ENCODE measurements at regions not wholly inside any gene's neighbourhood (a gene's known extent, or its start where the extent isn't known, plus 50 kb on each side); places are given as distances from the start of the nearest gene placed in this dataset.

DNA sequence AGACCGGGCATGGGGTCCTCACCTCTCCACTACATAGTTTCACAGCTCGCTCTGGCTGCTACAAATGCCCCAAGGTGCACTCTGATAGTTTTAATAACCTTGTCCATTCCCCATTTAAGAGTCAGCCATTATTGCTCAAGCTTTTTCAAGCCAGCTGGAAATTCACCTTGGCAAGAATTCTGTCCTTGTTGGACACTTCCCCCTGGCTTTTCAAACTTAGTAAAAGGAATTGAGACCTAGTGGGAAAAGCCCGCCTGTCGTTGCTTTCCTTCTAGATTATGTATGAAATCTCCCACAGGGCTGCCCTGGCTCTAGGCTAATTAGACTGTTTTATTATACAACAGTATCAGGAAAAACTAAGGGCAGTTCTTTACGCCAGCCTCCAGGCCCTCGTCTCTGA, 293.7 kb upstream of the GADL1 start:
- DNase-seq (ENCODE audit: low read depth) = no peak
- no peak overlapping the region for H3K4me3 ChIP-seq (ENCODE audit: control insufficient read depth, low read depth, low read length)
- TF ChIP-seq, protein P1, sequence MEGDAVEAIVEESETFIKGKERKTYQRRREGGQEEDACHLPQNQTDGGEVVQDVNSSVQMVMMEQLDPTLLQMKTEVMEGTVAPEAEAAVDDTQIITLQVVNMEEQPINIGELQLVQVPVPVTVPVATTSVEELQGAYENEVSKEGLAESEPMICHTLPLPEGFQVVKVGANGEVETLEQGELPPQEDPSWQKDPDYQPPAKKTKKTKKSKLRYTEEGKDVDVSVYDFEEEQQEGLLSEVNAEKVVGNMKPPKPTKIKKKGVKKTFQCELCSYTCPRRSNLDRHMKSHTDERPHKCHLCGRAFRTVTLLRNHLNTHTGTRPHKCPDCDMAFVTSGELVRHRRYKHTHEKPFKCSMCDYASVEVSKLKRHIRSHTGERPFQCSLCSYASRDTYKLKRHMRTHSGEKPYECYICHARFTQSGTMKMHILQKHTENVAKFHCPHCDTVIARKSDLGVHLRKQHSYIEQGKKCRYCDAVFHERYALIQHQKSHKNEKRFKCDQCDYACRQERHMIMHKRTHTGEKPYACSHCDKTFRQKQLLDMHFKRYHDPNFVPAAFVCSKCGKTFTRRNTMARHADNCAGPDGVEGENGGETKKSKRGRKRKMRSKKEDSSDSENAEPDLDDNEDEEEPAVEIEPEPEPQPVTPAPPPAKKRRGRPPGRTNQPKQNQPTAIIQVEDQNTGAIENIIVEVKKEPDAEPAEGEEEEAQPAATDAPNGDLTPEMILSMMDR (IDR thresholded peaks at IDR 0.05; ENCODE audit: control insufficient read depth, insufficient read depth, low read depth, low read length, missing control alignments) = no peak

DNA sequence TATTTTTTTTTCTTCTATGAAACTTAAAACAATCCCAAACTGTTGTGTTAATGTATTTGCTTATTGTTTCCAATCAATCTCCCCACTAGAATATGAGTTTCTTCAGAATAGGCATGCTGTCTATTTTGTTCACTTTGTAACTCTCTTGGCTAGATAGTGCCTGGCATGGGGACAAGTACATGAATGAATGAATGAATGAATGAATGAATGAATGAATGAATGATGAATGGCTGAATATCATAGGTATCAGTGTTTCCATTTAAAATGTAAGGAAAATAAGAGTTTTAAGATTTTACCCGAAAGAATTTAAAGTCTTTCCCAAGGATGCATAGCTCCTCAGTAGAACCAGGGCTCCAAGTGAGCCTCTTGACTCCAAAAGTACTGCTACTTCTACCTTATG, 294.9 kb upstream of the GADL1 start:
- no peak for DNase-seq (ENCODE audit: low read depth)
- H3K4me3 ChIP-seq (ENCODE audit: control insufficient read depth, low read depth, low read length) = no peak overlapping the region
- TF ChIP-seq, protein P1 (IDR thresholded peaks at IDR 0.05; ENCODE audit: control insufficient read depth, insufficient read depth, low read depth, low read length, missing control alignments) = no peak

DNA sequence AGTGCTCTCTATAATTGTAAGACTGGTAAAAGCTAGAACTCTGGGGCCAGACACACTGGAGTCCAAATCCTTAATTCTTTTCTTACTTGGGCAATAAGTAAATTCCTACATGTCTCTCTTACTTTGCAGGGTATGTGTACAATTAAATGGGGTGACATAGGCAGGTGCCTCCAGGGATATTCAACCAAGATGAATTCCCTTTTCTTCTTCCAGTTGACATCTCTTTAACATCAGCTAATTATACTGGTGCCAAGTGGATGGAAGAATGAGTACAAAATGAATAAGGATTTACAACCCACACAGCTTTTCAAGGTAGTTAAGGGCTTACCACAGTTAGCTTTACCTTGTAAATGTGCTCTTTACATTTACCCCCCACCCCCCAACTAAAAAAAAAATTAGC, 295.5 kb upstream of the GADL1 start:
- H3K4me3 ChIP-seq (ENCODE audit: control insufficient read depth, low read depth, low read length) = no peak overlapping the region
- no peak for DNase-seq (ENCODE audit: low read depth)
- TF ChIP-seq, protein P1 (IDR thresholded peaks at IDR 0.05; ENCODE audit: control insufficient read depth, insufficient read depth, low read depth, low read length, missing control alignments) = no peak

DNA sequence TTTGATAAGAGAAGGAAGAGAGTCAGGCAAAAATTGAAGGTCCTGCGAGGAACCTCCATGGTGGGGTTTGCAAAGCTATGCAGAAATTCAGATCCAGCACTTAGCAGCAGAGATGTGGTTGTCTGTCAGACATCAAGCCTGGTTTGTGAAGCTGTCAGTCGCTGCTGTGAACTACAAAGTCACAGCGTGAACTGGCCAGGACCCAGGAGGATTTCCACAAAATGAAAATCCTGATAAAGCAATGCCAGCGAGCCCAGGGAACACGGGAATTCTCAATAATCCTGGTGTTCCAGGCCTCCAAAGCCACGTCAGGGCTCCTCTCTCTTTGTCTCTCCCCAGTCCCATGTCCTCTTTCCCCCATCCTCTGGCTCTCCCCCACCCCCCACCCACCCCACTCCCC, 296.9 kb upstream of the GADL1 start:
- no peak for DNase-seq (ENCODE audit: low read depth)
- no peak overlapping the region for H3K4me3 ChIP-seq (ENCODE audit: control insufficient read depth, low read depth, low read length)
- TF ChIP-seq, protein P1 (IDR thresholded peaks at IDR 0.05; ENCODE audit: control insufficient read depth, insufficient read depth, low read depth, low read length, missing control alignments) = no peak

DNA sequence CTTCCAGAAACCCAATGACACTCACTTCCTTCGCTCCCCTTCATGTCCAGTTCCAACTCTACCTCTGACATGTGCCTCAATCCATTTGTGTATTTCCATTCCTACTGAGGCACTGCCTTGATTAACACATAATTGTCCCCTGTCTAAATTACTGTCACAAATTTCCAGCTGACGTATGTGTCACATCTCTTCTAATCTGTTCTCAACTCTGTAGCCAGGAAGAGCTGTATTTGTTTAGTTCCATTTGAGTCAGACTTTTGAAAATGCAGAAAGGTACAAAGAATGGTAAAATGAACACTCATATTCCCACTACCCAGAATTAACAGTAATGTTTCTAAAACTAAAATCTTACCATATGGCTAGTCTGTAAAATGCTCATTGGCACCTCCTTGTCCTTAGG, 299.0 kb upstream of the GADL1 start:
- TF ChIP-seq, protein P1 (IDR thresholded peaks at IDR 0.05; ENCODE audit: control insufficient read depth, insufficient read depth, low read depth, low read length, missing control alignments) = no peak
- no peak for DNase-seq (ENCODE audit: low read depth)
- H3K4me3 ChIP-seq (ENCODE audit: control insufficient read depth, low read depth, low read length) = no peak overlapping the region

DNA sequence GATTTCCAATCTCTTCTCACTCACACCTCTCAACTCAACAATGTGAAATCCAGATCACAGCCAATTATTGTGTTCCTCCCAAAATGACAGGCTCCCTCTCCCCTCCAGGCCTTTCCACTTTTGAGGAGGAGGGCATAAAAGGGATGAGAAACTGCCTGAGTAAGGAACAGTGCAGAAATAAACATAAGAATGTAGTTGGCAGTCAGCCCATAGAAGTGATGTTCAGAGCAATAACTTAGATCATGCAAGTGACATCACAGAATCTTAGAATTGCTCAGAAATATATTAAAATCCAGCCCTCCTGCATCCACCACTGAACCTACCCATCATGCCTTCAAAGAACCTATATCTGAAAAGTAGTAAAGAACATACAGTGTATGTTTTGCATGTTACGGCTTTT, 299.4 kb upstream of the GADL1 start:
- TF ChIP-seq, protein P1 (IDR thresholded peaks at IDR 0.05; ENCODE audit: control insufficient read depth, insufficient read depth, low read depth, low read length, missing control alignments) = no peak
- no peak overlapping the region for H3K4me3 ChIP-seq (ENCODE audit: control insufficient read depth, low read depth, low read length)
- DNase-seq (ENCODE audit: low read depth) = no peak

DNA sequence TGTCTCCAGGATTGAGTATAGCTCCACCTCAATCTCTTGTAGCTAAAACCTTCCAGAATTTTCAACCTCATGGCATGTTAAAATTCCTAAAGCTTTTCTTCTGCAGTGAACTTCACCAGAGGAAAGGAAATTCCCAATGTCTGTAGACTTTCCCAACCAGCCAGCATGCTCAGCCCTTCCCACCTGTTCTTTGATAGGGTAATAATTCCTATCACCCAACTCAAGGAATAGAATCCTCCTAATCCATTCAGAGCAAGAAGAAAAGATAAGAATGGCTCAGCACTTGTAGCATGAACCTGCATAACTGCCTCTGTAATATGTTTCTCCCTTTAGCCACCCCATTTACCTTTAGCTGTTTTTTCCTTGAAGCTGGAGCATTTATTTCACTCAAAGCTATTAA, 301.8 kb upstream of the GADL1 start:
- H3K4me3 ChIP-seq (ENCODE audit: control insufficient read depth, low read depth, low read length) = no peak overlapping the region
- TF ChIP-seq, protein P1 (IDR thresholded peaks at IDR 0.05; ENCODE audit: control insufficient read depth, insufficient read depth, low read depth, low read length, missing control alignments) = no peak
- no peak for DNase-seq (ENCODE audit: low read depth)
